B cell (primary cell): ENCODE measurements at regions not wholly inside any gene's neighbourhood (a gene's known extent, or its start where the extent isn't known, plus 50 kb on each side); places are given as distances from the start of the nearest gene placed in this dataset.

Source experiments
- ATAC-seq: fragments of 200-7000 bp; cut with Tn5 transposase; one replicate; pipeline ENCODE4 v1.10.0; 2021; ENCODE audit warnings: low read depth, mild to moderate bottlenecking, moderate number of reproducible peaks, moderate library complexity
- CTCF ChIA-PET: fragments of 350-600 bp; sonication (Branson Sonifier 250); formaldehyde crosslinking; loops from one replicate; lab custom pipeline; 2021; ENCODE audit warnings: antibody characterized with exemption, inconsistent platforms; lab: Charles Lee
- POLR2A ChIA-PET: fragments of 350-600 bp; sonication (Branson Sonifier 250); formaldehyde crosslinking; loops from one replicate; lab custom pipeline; 2021; ENCODE audit warnings: antibody characterized with exemption; lab: Charles Lee
- DNase-seq: peaks from one replicate; pipeline ENCODE4 v3.0.0; 2013
- H2AFZ ChIP-seq: 2 replicates; pipeline ENCODE4 v1.6.1; 2012; ENCODE audit warnings: mild to moderate bottlenecking, low read depth, low read length; ENCODE audit not compliant: insufficient read depth, poor library complexity, severe bottlenecking
- H3K27ac ChIP-seq, 2 donors: 1 replicate in 1 of 2; 2 replicates in 1 of 2; pipeline ENCODE4 v1.5.1; 2012 to 2013; ENCODE audit warnings: low read length in 2 of 2, mild to moderate bottlenecking in 2 of 2, moderate library complexity in 1 of 2
- H3K27me3 ChIP-seq, 4 experiments: fragments of 200-600 bp in 1 of 4; sonication (generic) in 1 of 4; replicated peaks in 1 of 4; 1 replicate in 2 of 4; 2 replicates in 2 of 4; pipeline versions ENCODE4 v1.6.1 to v1.7.0; 2013 to 2016; ENCODE audit warnings: low read length in 3 of 4, mild to moderate bottlenecking in 2 of 4, mixed read lengths in 1 of 4, moderate library complexity in 1 of 4; ENCODE audit not compliant: insufficient read depth in 4 of 4, control insufficient read depth in 3 of 4; ENCODE audit errors: control extremely low read depth in 1 of 4
- H3K36me3 ChIP-seq, 2 experiments: replicated peaks in 1 of 2; 1 replicate in 1 of 2; 2 replicates in 1 of 2; pipeline versions ENCODE4 v1.6.1 to v1.7.1; 2013; ENCODE audit warnings: low read length in 1 of 2; ENCODE audit not compliant: insufficient read depth in 2 of 2, control insufficient read depth in 1 of 2; ENCODE audit errors: control extremely low read depth in 1 of 2, extremely low read depth in 1 of 2
- H3K4me1 ChIP-seq, 2 donors: fragments of 200-600 bp in 1 of 2; sonication (generic) in 1 of 2; 1 replicate in 1 of 2; 2 replicates in 1 of 2; pipeline versions ENCODE4 v1.5.1 to v1.6.1; 2013 to 2017; ENCODE audit warnings: low read length in 2 of 2; ENCODE audit not compliant: control insufficient read depth in 2 of 2, insufficient read depth in 2 of 2
- H3K4me2 ChIP-seq: replicated peaks from 2 replicates; pipeline ENCODE3; 2012; ENCODE audit warnings: mild to moderate bottlenecking, low read depth, low read length; ENCODE audit not compliant: poor library complexity, severe bottlenecking
- H3K4me3 ChIP-seq, 5 experiments: fragments of 200-600 bp in 1 of 5; sonication (generic) in 1 of 5; 1 replicate in 3 of 5; 2 replicates in 2 of 5; pipeline versions ENCODE4 v1.5.1 to v1.7.0; 2011 to 2016; ENCODE audit warnings: low read length in 4 of 5, mild to moderate bottlenecking in 4 of 5, low read depth in 2 of 5, control low read depth in 1 of 5, moderate library complexity in 1 of 5; ENCODE audit not compliant: insufficient read depth in 1 of 5; ENCODE audit errors: control extremely low read depth in 1 of 5, extremely low read depth in 1 of 5
- H3K79me2 ChIP-seq: fragments of 200-600 bp; sonication (generic); one replicate; pipeline ENCODE4 v1.6.0; 2016; ENCODE audit warnings: low read length; ENCODE audit not compliant: control insufficient read depth, insufficient read depth
- H3K9ac ChIP-seq: fragments of 200-600 bp; sonication (generic); 2 replicates; pipeline ENCODE4 v1.6.1; 2017; ENCODE audit warnings: mild to moderate bottlenecking, low read length, moderate library complexity
- H3K9me3 ChIP-seq, 3 donors: one replicate each; pipeline versions ENCODE4 v1.6.1 to v1.7.1; 2013; ENCODE audit warnings: low read length in 2 of 3; ENCODE audit not compliant: control insufficient read depth in 2 of 3, insufficient read depth in 1 of 3; ENCODE audit errors: control extremely low read depth in 1 of 3
- H4K20me1 ChIP-seq: 2 replicates; pipeline ENCODE4 v1.6.0; 2012; ENCODE audit warnings: mild to moderate bottlenecking, low read length; ENCODE audit not compliant: insufficient read depth, control insufficient read depth, poor library complexity, severe bottlenecking
- H3K27ac Mint-ChIP-seq: one replicate; pipeline ENCODE4 v1.8.0; 2021; ENCODE audit warnings: mixed read lengths
- H3K27me3 Mint-ChIP-seq: one replicate; pipeline ENCODE4 v1.8.0; 2021; ENCODE audit warnings: mixed read lengths
- H3K4me1 Mint-ChIP-seq: one replicate; pipeline ENCODE4 v1.8.0; 2021; ENCODE audit warnings: mixed read lengths
- H3K4me3 Mint-ChIP-seq: one replicate; pipeline ENCODE4 v1.8.0; 2021; ENCODE audit warnings: mixed read lengths
- H3K9me3 Mint-ChIP-seq: one replicate; pipeline ENCODE4 v1.8.0; 2022; ENCODE audit warnings: mixed read lengths; ENCODE audit not compliant: insufficient read depth
- CTCF ChIP-seq: fragments of 200-600 bp; IDR thresholded peaks from one replicate; pipeline ENCODE4 v1.8.0; 2022; ENCODE audit warnings: antibody characterized with exemption, mild to moderate bottlenecking
- EZH2 ChIP-seq: IDR thresholded peaks from 2 replicates; pipeline ENCODE4 v1.6.1; 2012; ENCODE audit warnings: borderline replicate concordance, low read depth, mild to moderate bottlenecking, moderate library complexity, low read length; ENCODE audit not compliant: insufficient read depth, poor library complexity, severe bottlenecking
- whole genome bisulfite sequencing: methylation state at CpG from one replicate; pipeline ENCODE4 v1.1.5; 2013; ENCODE audit warnings: missing lambda C conversion rate; ENCODE audit not compliant: insufficient coverage; 5-methylcytosine and 5-hydroxymethylcytosine counted together
- intact Hi-C: fragments of 100-400 bp; cut with micrococcal nuclease; formaldehyde crosslinking; loops from one replicate; pipeline ENCODE4 v1.10.0; 2022

- Histone ChIP-seq H4K20me1 (no peaks in the 10 kb centered on the region), H3K27me3 (no peaks in the 10 kb centered on the region), H3K9me3 (no peaks in the 10 kb centered on the region), H3K4me1 (no peaks in the 10 kb centered on the region), H3K4me2 (no peak overlapping the region), H3K27ac (no peak overlapping the region), H3K79me2 (no peaks in the 10 kb centered on the region), H3K4me3 (no peak overlapping the region), H2AFZ (no peak overlapping the region), H3K9ac (no peak overlapping the region), H3K36me3 (no peaks in the 10 kb centered on the region)
- Mint-ChIP-seq H3K4me3 (no peak overlapping the region), H3K27ac (no peak overlapping the region), H3K9me3 (no peaks in the 10 kb centered on the region), H3K27me3 (no peaks in the 10 kb centered on the region), H3K4me1 (no peaks in the 10 kb centered on the region)
- ATAC-seq (no peak), DNase-seq (no peak)
- intact Hi-C loops, result no loop called here
- 95% methylated on average over 3 of the region's 7 CpGs for WGBS
- POLR2A ChIA-PET, result no interaction called here
- CTCF ChIA-PET, result no interaction called here
- TF ChIP-seq EZH2 (no peak), CTCF (no peak)
Observed at GRCh38 chr11:112364962-112365481, 104.4 kb upstream of the PLET1 start.

- no peak overlapping the region for H3K4me2 ChIP-seq
- no peaks in the 10 kb centered on the region for H4K20me1 ChIP-seq
- Mint-ChIP-seq H3K27ac (no peak overlapping the region), H3K9me3 (no peaks in the 10 kb centered on the region), H3K4me3 (no peak overlapping the region), H3K27me3 (no peaks in the 10 kb centered on the region), H3K4me1 (no peaks in the 10 kb centered on the region)
- no peaks in the 10 kb centered on the region for H3K79me2 ChIP-seq
- ChIA-PET CTCF (no interaction called here), POLR2A (no interaction called here)
- peaks cover 0 to 2% (median 0%) of the 10 kb centered on the region in 3 donors for H3K9me3 ChIP-seq
- no peaks in the 10 kb centered on the region for H3K36me3 ChIP-seq
- no peak overlapping the region for H2AFZ ChIP-seq
- no peak overlapping the region for H3K27ac ChIP-seq
- TF ChIP-seq EZH2, result no peak
- TF ChIP-seq CTCF, result no peak
- no peak for DNase-seq
- no peaks in the 10 kb centered on the region for H3K4me1 ChIP-seq
- H3K9ac ChIP-seq, result no peak overlapping the region
- WGBS, result 98% methylated on average over 4 of the region's 4 CpGs
- no peak overlapping the region for H3K4me3 ChIP-seq
- no peak for ATAC-seq
- intact Hi-C loops, result no loop called here
- H3K27me3 ChIP-seq, result no peaks in the 10 kb centered on the region
Observed at GRCh38 chr11:112366012-112366411, 105.4 kb upstream of the PLET1 start.
